ENCODE measurements at regions not wholly inside any gene's neighbourhood (a gene's known extent, or its start where the extent isn't known, plus 50 kb on each side); places are given as distances from the start of the nearest gene placed in this dataset.

GRCh38 chr6:128767705-128768104, 115.2 kb upstream of the LAMA2 start:
- Histone ChIP-seq H3K4me3 (replicated peaks; ENCODE audit: insufficient read depth, low read length) (no peak overlapping the region), H3K27ac (replicated peaks) (no peak overlapping the region), H3K27me3 (ENCODE audit: insufficient read depth, poor library complexity, severe bottlenecking) (no peaks in the 10 kb centered on the region)
- no peak for DNase-seq (ENCODE audit: low read depth in 1 of 2, low spot score in 1 of 2)
- TF ChIP-seq GABPA (IDR thresholded peaks at IDR 0.05; ENCODE audit: low read depth) (no peak), POLR2AphosphoS5 (IDR thresholded peaks at IDR 0.05; ENCODE audit: low read depth) (no peak), CTCF (IDR thresholded peaks at IDR 0.05; ENCODE audit: insufficient read depth, low read length) (no peak), REST (IDR thresholded peaks at IDR 0.05; ENCODE audit: insufficient replicate concordance, low read depth) (no peak), SPI1 (IDR thresholded peaks at IDR 0.05; ENCODE audit: borderline replicate concordance, low read depth) (no peak)

GRCh38 chr6:128767150-128767549, 115.8 kb upstream of the LAMA2 start:
- TF ChIP-seq CTCF (IDR thresholded peaks at IDR 0.05; ENCODE audit: insufficient read depth, low read length) (no peak), REST (IDR thresholded peaks at IDR 0.05; ENCODE audit: insufficient replicate concordance, low read depth) (no peak), GABPA (IDR thresholded peaks at IDR 0.05; ENCODE audit: low read depth) (no peak), SPI1 (IDR thresholded peaks at IDR 0.05; ENCODE audit: borderline replicate concordance, low read depth) (no peak), POLR2AphosphoS5 (IDR thresholded peaks at IDR 0.05; ENCODE audit: low read depth) (no peak)
- no peak overlapping the region for H3K4me3 ChIP-seq (replicated peaks; ENCODE audit: insufficient read depth, low read length)

GRCh38 chr6:128763599-128764300, 119.2 kb upstream of the LAMA2 start:
- Histone ChIP-seq H3K4me3 (replicated peaks; ENCODE audit: insufficient read depth, low read length) (no peak overlapping the region), H3K27me3 (ENCODE audit: insufficient read depth, poor library complexity, severe bottlenecking) (no peaks in the 10 kb centered on the region), H3K27ac (replicated peaks) (no peak overlapping the region)
- no peak for TF ChIP-seq CTCF (IDR thresholded peaks at IDR 0.05; ENCODE audit: insufficient read depth, low read length)
- TF ChIP-seq SPI1 (IDR thresholded peaks at IDR 0.05; ENCODE audit: borderline replicate concordance, low read depth) = no peak
- TF ChIP-seq POLR2AphosphoS5 (IDR thresholded peaks at IDR 0.05; ENCODE audit: low read depth) = no peak
- TF ChIP-seq REST (IDR thresholded peaks at IDR 0.05; ENCODE audit: insufficient replicate concordance, low read depth) = no peak
- no peak for TF ChIP-seq GABPA (IDR thresholded peaks at IDR 0.05; ENCODE audit: low read depth)
- no peak for DNase-seq (ENCODE audit: low read depth in 1 of 2, low spot score in 1 of 2)

More at GRCh38 chr6:128767150-128767549, 115.8 kb upstream of the LAMA2 start:
- no peak for DNase-seq (ENCODE audit: low read depth in 1 of 2, low spot score in 1 of 2)
- Histone ChIP-seq H3K27me3 (ENCODE audit: insufficient read depth, poor library complexity, severe bottlenecking) (no peaks in the 10 kb centered on the region), H3K27ac (replicated peaks) (no peak overlapping the region)
